SK-N-SH treated with all-trans-retinoic acid at 6 μM for 48 hours (cell line): ENCODE measurements at regions not wholly inside any gene's neighbourhood (a gene's known extent, or its start where the extent isn't known, plus 50 kb on each side); places are given as distances from the start of the nearest gene placed in this dataset.

Source experiments
- ARNTL ChIP-seq: fragments of 450-650 bp; formaldehyde crosslinking; IDR thresholded peaks from 2 replicates; pipeline ENCODE4 v1.5.0; 2020; ENCODE audit warnings: low read depth, mild to moderate bottlenecking, moderate library complexity, borderline replicate concordance
- PATZ1 ChIP-seq: fragments of 250-450 bp; sonication (Bioruptor Pico); IDR thresholded peaks from 2 replicates; pipeline ENCODE4 v1.8.0; 2020; ENCODE audit warnings: mild to moderate bottlenecking, moderate library complexity, borderline replicate concordance
- ZFP3 ChIP-seq: fragments of 250-450 bp; sonication (Bioruptor Pico); IDR thresholded peaks from 2 replicates; pipeline ENCODE4 v1.5.0; 2020; ENCODE audit warnings: mild to moderate bottlenecking, moderate library complexity
- TF ChIP-seq, protein P1 (sequence below): fragments of 250-450 bp; sonication (Bioruptor Pico); IDR thresholded peaks from 2 replicates; pipeline ENCODE4 v1.5.1; 2020; ENCODE audit warnings: low read depth, mild to moderate bottlenecking, moderate library complexity

DNA sequence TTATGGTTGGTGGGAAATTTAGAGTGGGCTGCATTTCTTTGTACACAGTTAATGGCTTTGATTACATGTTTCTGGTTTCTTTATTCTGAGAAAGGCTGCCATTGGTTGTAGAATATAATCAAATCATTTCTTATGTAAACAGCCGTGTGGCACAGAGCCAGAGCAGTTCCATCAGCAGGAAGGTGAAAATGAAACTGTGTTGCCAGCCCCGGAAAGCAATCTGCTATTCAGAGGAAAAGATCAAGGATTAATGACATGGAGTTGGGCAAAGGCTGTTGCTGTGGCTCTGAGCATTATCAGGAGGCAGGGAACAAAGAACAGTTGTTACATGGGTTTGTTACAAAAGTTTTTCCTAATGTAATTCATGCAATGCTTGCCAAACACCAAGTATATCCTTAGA is 74.2 kb upstream of the ZNF716 start:
- TF ChIP-seq ARNTL (no peak), ZFP3 (CRISPR knock-in tag) (no peak), PATZ1 (CRISPR knock-in tag) (no peak)
- TF ChIP-seq, protein P1, sequence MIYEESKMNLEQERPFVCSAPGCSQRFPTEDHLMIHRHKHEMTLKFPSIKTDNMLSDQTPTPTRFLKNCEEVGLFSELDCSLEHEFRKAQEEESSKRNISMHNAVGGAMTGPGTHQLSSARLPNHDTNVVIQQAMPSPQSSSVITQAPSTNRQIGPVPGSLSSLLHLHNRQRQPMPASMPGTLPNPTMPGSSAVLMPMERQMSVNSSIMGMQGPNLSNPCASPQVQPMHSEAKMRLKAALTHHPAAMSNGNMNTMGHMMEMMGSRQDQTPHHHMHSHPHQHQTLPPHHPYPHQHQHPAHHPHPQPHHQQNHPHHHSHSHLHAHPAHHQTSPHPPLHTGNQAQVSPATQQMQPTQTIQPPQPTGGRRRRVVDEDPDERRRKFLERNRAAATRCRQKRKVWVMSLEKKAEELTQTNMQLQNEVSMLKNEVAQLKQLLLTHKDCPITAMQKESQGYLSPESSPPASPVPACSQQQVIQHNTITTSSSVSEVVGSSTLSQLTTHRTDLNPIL: no peak
